Nephron progenitor cell (in vitro differentiated cells): ENCODE measurements at regions not wholly inside any gene's neighbourhood (a gene's known extent, or its start where the extent isn't known, plus 50 kb on each side); places are given as distances from the start of the nearest gene placed in this dataset.
A peak's percentile ranks its signal among the peaks of the same experiment; 100 is the strongest.

Source experiments
- DNase-seq: peaks from one replicate; pipeline ENCODE4 v3.0.0; 2021
- H3K27ac Mint-ChIP-seq: 2 replicates; pipeline ENCODE4 v1.8.0; 2021; ENCODE audit warnings: mild to moderate bottlenecking, moderate library complexity, mixed read lengths
- H3K27me3 Mint-ChIP-seq: 2 replicates; pipeline ENCODE4 v1.8.0; 2021; ENCODE audit warnings: mild to moderate bottlenecking, low read depth, mixed read lengths; ENCODE audit not compliant: poor library complexity
- H3K36me3 Mint-ChIP-seq: 2 replicates; pipeline ENCODE4 v1.8.0; 2021; ENCODE audit warnings: low read depth, mixed read lengths
- H3K4me1 Mint-ChIP-seq: 2 replicates; pipeline ENCODE4 v1.8.0; 2021; ENCODE audit warnings: mixed read lengths
- H3K4me3 Mint-ChIP-seq: 2 replicates; pipeline ENCODE4 v1.8.0; 2021; ENCODE audit warnings: mild to moderate bottlenecking, moderate library complexity, mixed read lengths
- H3K9me3 Mint-ChIP-seq: 2 replicates; pipeline ENCODE4 v1.8.0; 2021; ENCODE audit warnings: mild to moderate bottlenecking, moderate library complexity, mixed read lengths
- CTCF ChIP-seq: fragments of 200-600 bp; sonication (generic); IDR thresholded peaks from 2 replicates; pipeline ENCODE4 v1.5.0; 2021; ENCODE audit warnings: antibody characterized with exemption

GRCh38 chr7:48803250-48803649 is 121.1 kb upstream of the CDC14C start:
- peaks cover 7% of the 10 kb centered on the region for H3K36me3 Mint-ChIP-seq
- H3K27ac Mint-ChIP-seq = no peak overlapping the region
- H3K4me3 Mint-ChIP-seq = no peak overlapping the region
- no peak for TF ChIP-seq CTCF
- peaks cover 23% of the 10 kb centered on the region for H3K4me1 Mint-ChIP-seq
- H3K27me3 Mint-ChIP-seq = peaks cover 4% of the 10 kb centered on the region
- DNase-seq = no peak
- peaks cover 17% of the 10 kb centered on the region for H3K9me3 Mint-ChIP-seq

GRCh38 chr7:48806731-48807130 is 117.6 kb upstream of the CDC14C start:
- Mint-ChIP-seq H3K4me1 (peaks cover 41% of the 10 kb centered on the region), H3K27ac (peak overlapping the region; percentile 97), H3K4me3 (no peak overlapping the region), H3K27me3 (no peaks in the 10 kb centered on the region), H3K9me3 (peaks cover 6% of the 10 kb centered on the region), H3K36me3 (no peaks in the 10 kb centered on the region)
- TF ChIP-seq CTCF = no peak
- no peak for DNase-seq

- Mint-ChIP-seq H3K36me3 (no peaks in the 10 kb centered on the region), H3K27me3 (no peaks in the 10 kb centered on the region), H3K27ac (no peak overlapping the region), H3K9me3 (no peaks in the 10 kb centered on the region), H3K4me1 (peaks cover 40% of the 10 kb centered on the region), H3K4me3 (no peak overlapping the region)
- no peak for TF ChIP-seq CTCF
- DNase-seq = no peak
Observed at GRCh38 chr7:48811071-48811470, 113.3 kb upstream of the CDC14C start.

- H3K4me1 Mint-ChIP-seq = peaks cover 16% of the 10 kb centered on the region
- H3K4me3 Mint-ChIP-seq = no peak overlapping the region
- no peaks in the 10 kb centered on the region for H3K9me3 Mint-ChIP-seq
Observed at GRCh38 chr7:48813472-48813871, 110.9 kb upstream of the CDC14C start.

GRCh38 chr7:48822138-48822537 is 102.2 kb upstream of the CDC14C start:
- H3K9me3 Mint-ChIP-seq = no peaks in the 10 kb centered on the region

More at GRCh38 chr7:48813472-48813871, 110.9 kb upstream of the CDC14C start:
- Mint-ChIP-seq H3K36me3 (no peaks in the 10 kb centered on the region), H3K27ac (no peak overlapping the region), H3K27me3 (peaks cover 3% of the 10 kb centered on the region)
- TF ChIP-seq CTCF = no peak
- no peak for DNase-seq

More at GRCh38 chr7:48822138-48822537, 102.2 kb upstream of the CDC14C start:
- H3K27ac Mint-ChIP-seq = no peak overlapping the region
- H3K36me3 Mint-ChIP-seq = no peaks in the 10 kb centered on the region
- DNase-seq = no peak
- no peaks in the 10 kb centered on the region for H3K4me1 Mint-ChIP-seq
- H3K4me3 Mint-ChIP-seq = no peak overlapping the region
- peaks cover 3% of the 10 kb centered on the region for H3K27me3 Mint-ChIP-seq
- no peak for TF ChIP-seq CTCF
